ENCODE measurements at regions not wholly inside any gene's neighbourhood (a gene's known extent, or its start where the extent isn't known, plus 50 kb on each side); places are given as distances from the start of the nearest gene placed in this dataset.

DNA sequence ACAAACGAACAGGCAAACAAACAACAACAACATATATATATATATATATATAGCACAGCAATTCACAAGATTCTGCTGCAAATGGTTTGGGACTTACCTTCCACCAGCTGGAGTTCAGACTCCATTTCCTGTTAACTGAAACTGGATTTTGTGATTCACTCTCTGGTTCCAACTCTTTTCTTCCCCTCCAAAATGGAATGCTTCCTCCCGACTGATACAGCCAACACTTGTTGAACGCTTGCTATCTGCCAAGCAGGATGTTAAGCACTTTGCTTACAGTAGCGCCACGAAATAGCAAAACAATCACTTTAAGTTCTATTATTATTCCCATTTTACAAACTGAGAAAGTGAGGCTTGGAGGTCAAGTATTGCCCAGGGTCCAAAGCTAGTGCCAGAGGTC, 116.0 kb upstream of the TMEM132C start:
- no peaks in the 10 kb centered on the region for H3K27me3 ChIP-seq (ENCODE audit: insufficient read depth, low read length)

DNA sequence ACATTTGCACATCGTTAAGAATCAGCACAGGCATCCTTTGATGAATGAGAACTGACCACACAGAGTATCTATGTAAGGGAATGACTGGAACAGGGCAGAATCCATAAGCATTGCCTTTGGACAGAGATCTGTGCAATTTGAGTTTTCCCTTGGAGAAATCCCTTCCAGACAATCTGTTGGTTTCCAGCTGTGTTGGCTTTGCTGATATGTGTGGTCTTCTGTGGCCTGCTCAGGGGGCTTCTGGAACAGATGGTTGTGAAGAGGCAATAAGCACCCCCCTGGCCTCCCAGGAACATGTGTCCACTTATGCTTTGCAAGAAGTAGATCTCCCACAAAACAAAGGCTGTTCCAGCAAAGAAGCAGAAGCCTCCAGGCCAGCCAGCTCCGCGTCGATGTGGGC, 111.4 kb upstream of the TMEM132C start:
- H3K79me2 ChIP-seq (ENCODE audit: insufficient read depth, low read length) = no peaks in the 10 kb centered on the region
- no peaks in the 10 kb centered on the region for H3F3A ChIP-seq (ENCODE audit: insufficient read depth, low read length)
- no peak overlapping the region for H2AFZ ChIP-seq (ENCODE audit: low read length)
- H3K4me2 ChIP-seq (ENCODE audit: low read length) = no peak overlapping the region
- no peak overlapping the region for H3K27ac ChIP-seq (ENCODE audit: low read depth, low read length, poor library complexity, severe bottlenecking)
- H3K9ac ChIP-seq (ENCODE audit: low read length) = no peak overlapping the region
- TF ChIP-seq EZH2 (IDR thresholded peaks at IDR 0.05; ENCODE audit: borderline replicate concordance, low read length) = no peak
- TF ChIP-seq, protein P1, sequence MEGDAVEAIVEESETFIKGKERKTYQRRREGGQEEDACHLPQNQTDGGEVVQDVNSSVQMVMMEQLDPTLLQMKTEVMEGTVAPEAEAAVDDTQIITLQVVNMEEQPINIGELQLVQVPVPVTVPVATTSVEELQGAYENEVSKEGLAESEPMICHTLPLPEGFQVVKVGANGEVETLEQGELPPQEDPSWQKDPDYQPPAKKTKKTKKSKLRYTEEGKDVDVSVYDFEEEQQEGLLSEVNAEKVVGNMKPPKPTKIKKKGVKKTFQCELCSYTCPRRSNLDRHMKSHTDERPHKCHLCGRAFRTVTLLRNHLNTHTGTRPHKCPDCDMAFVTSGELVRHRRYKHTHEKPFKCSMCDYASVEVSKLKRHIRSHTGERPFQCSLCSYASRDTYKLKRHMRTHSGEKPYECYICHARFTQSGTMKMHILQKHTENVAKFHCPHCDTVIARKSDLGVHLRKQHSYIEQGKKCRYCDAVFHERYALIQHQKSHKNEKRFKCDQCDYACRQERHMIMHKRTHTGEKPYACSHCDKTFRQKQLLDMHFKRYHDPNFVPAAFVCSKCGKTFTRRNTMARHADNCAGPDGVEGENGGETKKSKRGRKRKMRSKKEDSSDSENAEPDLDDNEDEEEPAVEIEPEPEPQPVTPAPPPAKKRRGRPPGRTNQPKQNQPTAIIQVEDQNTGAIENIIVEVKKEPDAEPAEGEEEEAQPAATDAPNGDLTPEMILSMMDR (IDR thresholded peaks at IDR 0.05; ENCODE audit: low read length) = no peak
- no peak overlapping the region for H3K4me3 ChIP-seq (ENCODE audit: low read depth, low read length, poor library complexity, severe bottlenecking)
- H3K4me1 ChIP-seq (ENCODE audit: insufficient read depth, low read length, severe bottlenecking) = no peaks in the 10 kb centered on the region
- H3K27me3 ChIP-seq (ENCODE audit: insufficient read depth, low read length) = no peaks in the 10 kb centered on the region
- no peaks in the 10 kb centered on the region for H4K20me1 ChIP-seq (ENCODE audit: insufficient read depth, low read length)
- no peaks in the 10 kb centered on the region for H3K9me3 ChIP-seq (ENCODE audit: low read length)
- no peaks in the 10 kb centered on the region for H3K36me3 ChIP-seq (ENCODE audit: insufficient read depth, low read length)
- H3K9me2 ChIP-seq (ENCODE audit: low read depth, low read length) = no peaks in the 10 kb centered on the region

More for the DNA sequence above, 116.0 kb upstream of the TMEM132C start:
- no peaks in the 10 kb centered on the region for H3K79me2 ChIP-seq (ENCODE audit: insufficient read depth, low read length)
- H3F3A ChIP-seq (ENCODE audit: insufficient read depth, low read length) = no peaks in the 10 kb centered on the region
- H3K9me2 ChIP-seq (ENCODE audit: low read depth, low read length) = no peaks in the 10 kb centered on the region
- H3K4me3 ChIP-seq (ENCODE audit: low read depth, low read length, poor library complexity, severe bottlenecking) = no peak overlapping the region
- no peaks in the 10 kb centered on the region for H3K4me1 ChIP-seq (ENCODE audit: insufficient read depth, low read length, severe bottlenecking)
- TF ChIP-seq, protein P1 (IDR thresholded peaks at IDR 0.05; ENCODE audit: low read length) = no peak
- no peak for TF ChIP-seq EZH2 (IDR thresholded peaks at IDR 0.05; ENCODE audit: borderline replicate concordance, low read length)
- no peak overlapping the region for H3K4me2 ChIP-seq (ENCODE audit: low read length)
- no peaks in the 10 kb centered on the region for H3K9me3 ChIP-seq (ENCODE audit: low read length)
- H2AFZ ChIP-seq (ENCODE audit: low read length) = no peak overlapping the region
- H3K36me3 ChIP-seq (ENCODE audit: insufficient read depth, low read length) = no peaks in the 10 kb centered on the region
- no peak overlapping the region for H3K27ac ChIP-seq (ENCODE audit: low read depth, low read length, poor library complexity, severe bottlenecking)
- H3K9ac ChIP-seq (ENCODE audit: low read length) = no peak overlapping the region
- H4K20me1 ChIP-seq (ENCODE audit: insufficient read depth, low read length) = no peaks in the 10 kb centered on the region

DNA sequence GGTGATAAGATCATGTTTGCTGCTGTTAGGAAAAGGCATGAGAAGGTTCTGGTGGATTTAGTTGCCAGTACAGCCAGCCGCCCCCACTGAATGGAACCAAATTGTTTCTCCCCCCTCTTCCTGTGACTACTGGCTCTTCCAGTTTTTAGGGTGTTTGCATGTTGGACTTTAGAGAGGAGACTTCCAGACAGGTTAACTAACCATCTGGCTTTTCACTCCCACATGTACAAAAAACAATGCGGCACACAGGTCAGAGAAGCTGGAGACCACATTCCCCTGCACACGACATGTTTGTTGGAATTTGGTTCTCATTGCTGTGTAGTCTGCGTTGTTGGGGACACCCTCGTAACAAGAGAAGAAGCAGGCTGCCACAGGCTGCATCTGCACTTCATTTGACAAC, 103.9 kb upstream of the TMEM132C start:
- Histone ChIP-seq H3K79me2 (ENCODE audit: insufficient read depth, low read length) (no peaks in the 10 kb centered on the region), H3K4me1 (ENCODE audit: insufficient read depth, low read length, severe bottlenecking) (no peaks in the 10 kb centered on the region), H3K27ac (ENCODE audit: low read depth, low read length, poor library complexity, severe bottlenecking) (no peak overlapping the region), H3K9me3 (ENCODE audit: low read length) (no peaks in the 10 kb centered on the region), H3K4me2 (ENCODE audit: low read length) (no peak overlapping the region), H4K20me1 (ENCODE audit: insufficient read depth, low read length) (no peaks in the 10 kb centered on the region), H3K36me3 (ENCODE audit: insufficient read depth, low read length) (no peaks in the 10 kb centered on the region), H3K9ac (ENCODE audit: low read length) (no peak overlapping the region), H3K27me3 (ENCODE audit: insufficient read depth, low read length) (no peaks in the 10 kb centered on the region), H3K9me2 (ENCODE audit: low read depth, low read length) (no peaks in the 10 kb centered on the region), H3F3A (ENCODE audit: insufficient read depth, low read length) (no peaks in the 10 kb centered on the region), H3K4me3 (ENCODE audit: low read depth, low read length, poor library complexity, severe bottlenecking) (no peak overlapping the region), H2AFZ (ENCODE audit: low read length) (no peak overlapping the region)
- no peak for TF ChIP-seq EZH2 (IDR thresholded peaks at IDR 0.05; ENCODE audit: borderline replicate concordance, low read length)
- TF ChIP-seq, protein P1 (IDR thresholded peaks at IDR 0.05; ENCODE audit: low read length) = no peak
